Neutrophil (primary cell): ENCODE measurements at regions not wholly inside any gene's neighbourhood (a gene's known extent, or its start where the extent isn't known, plus 50 kb on each side); places are given as distances from the start of the nearest gene placed in this dataset.

Source experiments
- H3K27ac ChIP-seq: fragments of 200-600 bp; sonication (generic); 2 replicates; pipeline ENCODE4 v1.5.1; 2016; ENCODE audit warnings: mild to moderate bottlenecking, moderate library complexity
- H3K27me3 ChIP-seq: fragments of 200-600 bp; sonication (generic); 2 replicates; pipeline ENCODE4 v1.6.0; 2016; ENCODE audit warnings: mild to moderate bottlenecking
- H3K36me3 ChIP-seq: fragments of 200-600 bp; sonication (generic); 2 replicates; pipeline ENCODE4 v1.5.1; 2017
- H3K4me1 ChIP-seq, 2 experiments: fragments of 200-600 bp in 1 of 2; sonication (generic) in 1 of 2; 1 replicate in 1 of 2; 2 replicates in 1 of 2; pipeline versions ENCODE4 v1.5.1 to v1.6.1; 2013 to 2016; ENCODE audit warnings: low read depth in 1 of 2, low read length in 1 of 2, mild to moderate bottlenecking in 1 of 2, moderate library complexity in 1 of 2; ENCODE audit not compliant: control insufficient read depth in 1 of 2, insufficient read depth in 1 of 2
- H3K4me3 ChIP-seq, 2 experiments: fragments of 200-600 bp in 1 of 2; sonication (generic) in 1 of 2; 1 replicate in 1 of 2; 2 replicates in 1 of 2; pipeline ENCODE4 v1.5.1; 2013 to 2016; ENCODE audit warnings: low read depth in 1 of 2, low read length in 1 of 2, mild to moderate bottlenecking in 1 of 2, moderate library complexity in 1 of 2
- H3K9me3 ChIP-seq: fragments of 200-600 bp; sonication (generic); 2 replicates; pipeline ENCODE4 v1.5.1; 2016
- CTCF ChIP-seq: fragments of 200-600 bp; sonication (generic); IDR thresholded peaks from 2 replicates; pipeline ENCODE4 v1.5.1; 2016; ENCODE audit warnings: antibody characterized with exemption

DNA sequence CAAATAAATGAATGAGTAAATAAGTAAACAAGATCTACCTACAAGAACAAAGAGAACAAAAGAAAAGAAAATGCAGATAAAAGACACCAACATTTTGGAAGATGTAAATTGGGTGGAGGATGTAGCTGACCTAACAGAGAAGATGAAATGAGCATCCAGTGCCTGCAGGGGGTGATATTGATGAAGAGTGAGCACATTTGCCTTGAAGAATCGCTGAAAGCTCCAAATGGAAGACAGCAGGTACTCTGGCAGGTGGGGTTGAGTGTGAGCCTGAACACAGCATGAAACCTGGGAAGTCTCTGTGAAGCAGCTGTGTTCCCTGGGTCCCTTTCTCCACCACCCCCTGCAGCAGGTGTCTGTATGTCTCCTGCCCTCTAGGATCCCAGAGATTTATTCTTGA lies 125.6 kb downstream of the NXNL2 start:
- Histone ChIP-seq H3K4me3 (no peak overlapping the region), H3K36me3 (no peaks in the 10 kb centered on the region), H3K9me3 (no peaks in the 10 kb centered on the region), H3K27ac (no peak overlapping the region), H3K27me3 (no peaks in the 10 kb centered on the region), H3K4me1 (no peaks in the 10 kb centered on the region)
- TF ChIP-seq CTCF, result no peak

GRCh38 chr9:88661759-88662158 lies 126.8 kb downstream of the NXNL2 start:
- Histone ChIP-seq H3K4me3 (no peak overlapping the region), H3K9me3 (no peaks in the 10 kb centered on the region), H3K4me1 (no peaks in the 10 kb centered on the region), H3K36me3 (no peaks in the 10 kb centered on the region), H3K27ac (no peak overlapping the region), H3K27me3 (no peaks in the 10 kb centered on the region)
- TF ChIP-seq CTCF, result no peak

DNA sequence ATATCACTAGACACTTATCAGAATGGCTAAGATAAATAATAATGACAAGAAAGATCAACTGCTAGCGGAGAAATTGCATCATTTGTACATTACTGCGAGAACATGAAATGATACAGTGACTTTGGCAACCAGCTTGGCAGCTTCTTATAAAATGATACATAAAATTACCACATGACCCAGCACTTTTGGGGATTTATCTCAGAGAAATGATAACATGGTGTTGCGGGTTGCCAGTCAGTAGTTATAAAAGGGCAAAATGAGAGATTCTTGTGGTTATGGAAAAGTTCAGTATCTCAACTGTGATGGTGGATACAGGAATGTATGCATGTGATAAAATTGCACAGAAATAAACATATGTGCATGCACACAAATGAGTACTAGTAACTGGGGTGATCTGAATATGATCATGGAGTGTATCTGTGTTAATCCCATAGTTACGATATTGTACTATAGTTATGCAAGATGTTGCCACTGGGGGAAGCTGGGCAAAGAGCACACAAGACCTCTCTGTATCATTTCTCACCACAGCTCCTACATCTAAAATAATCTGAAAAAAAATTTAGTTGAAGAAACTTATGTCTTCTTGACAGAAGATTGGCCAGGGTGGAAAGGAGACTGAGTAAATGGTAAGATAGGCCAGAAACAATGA lies 128.9 kb downstream of the NXNL2 start:
- Histone ChIP-seq H3K27ac (no peak overlapping the region), H3K36me3 (no peaks in the 10 kb centered on the region), H3K27me3 (no peaks in the 10 kb centered on the region), H3K9me3 (no peaks in the 10 kb centered on the region), H3K4me3 (no peak overlapping the region), H3K4me1 (no peaks in the 10 kb centered on the region)
- no peak for TF ChIP-seq CTCF

DNA sequence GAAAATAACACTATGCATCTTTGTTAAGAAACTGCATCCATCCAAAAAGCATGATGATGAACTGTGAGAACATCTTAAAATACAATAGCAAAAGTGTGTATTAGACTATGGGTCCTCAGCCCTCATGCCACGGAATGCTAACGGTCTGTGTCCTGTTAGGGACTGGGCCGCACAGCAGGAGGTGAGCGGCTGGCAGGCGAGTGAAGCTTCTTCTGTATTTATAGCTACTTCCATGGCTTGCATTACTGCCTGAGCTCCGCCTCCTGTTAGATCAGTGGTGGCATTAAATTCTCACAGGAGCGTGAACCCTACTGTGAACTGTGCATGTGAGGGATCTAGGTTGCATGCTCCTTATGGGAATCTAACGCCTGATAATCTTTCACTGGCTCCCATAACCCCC lies 129.8 kb downstream of the NXNL2 start:
- no peak overlapping the region for H3K4me3 ChIP-seq
- H3K36me3 ChIP-seq, result no peaks in the 10 kb centered on the region
- no peaks in the 10 kb centered on the region for H3K27me3 ChIP-seq

GRCh38 chr9:88672874-88673689 lies 138.1 kb downstream of the NXNL2 start:
- Histone ChIP-seq H3K27ac (no peak overlapping the region), H3K4me3 (no peak overlapping the region), H3K4me1 (no peaks in the 10 kb centered on the region), H3K9me3 (no peaks in the 10 kb centered on the region), H3K27me3 (no peaks in the 10 kb centered on the region), H3K36me3 (no peaks in the 10 kb centered on the region)
- TF ChIP-seq CTCF, result no peak

More for the DNA sequence above, 129.8 kb downstream of the NXNL2 start:
- H3K4me1 ChIP-seq, result no peaks in the 10 kb centered on the region
- no peak overlapping the region for H3K27ac ChIP-seq
- H3K9me3 ChIP-seq, result no peaks in the 10 kb centered on the region
- no peak for TF ChIP-seq CTCF
